NCI-H524 treated with DMSO at 0.1 percent for 48 hours (cell line): ENCODE measurements at regions not wholly inside any gene's neighbourhood (a gene's known extent, or its start where the extent isn't known, plus 50 kb on each side); places are given as distances from the start of the nearest gene placed in this dataset.
"Not testable (repeated sequence)": the region's sequence is repeated elsewhere in the genome, so short reads cannot be mapped to it uniquely, and the experiment has no call there.

Experiments used
- DNase-seq: peaks from one replicate; lab custom pipeline; 2025; lab: John Stamatoyannopoulos, UW

- no peak for DNase-seq
Observed at GRCh38 chr5:68115584-68115983, 100.0 kb upstream of the PIK3R1 start.

DNA sequence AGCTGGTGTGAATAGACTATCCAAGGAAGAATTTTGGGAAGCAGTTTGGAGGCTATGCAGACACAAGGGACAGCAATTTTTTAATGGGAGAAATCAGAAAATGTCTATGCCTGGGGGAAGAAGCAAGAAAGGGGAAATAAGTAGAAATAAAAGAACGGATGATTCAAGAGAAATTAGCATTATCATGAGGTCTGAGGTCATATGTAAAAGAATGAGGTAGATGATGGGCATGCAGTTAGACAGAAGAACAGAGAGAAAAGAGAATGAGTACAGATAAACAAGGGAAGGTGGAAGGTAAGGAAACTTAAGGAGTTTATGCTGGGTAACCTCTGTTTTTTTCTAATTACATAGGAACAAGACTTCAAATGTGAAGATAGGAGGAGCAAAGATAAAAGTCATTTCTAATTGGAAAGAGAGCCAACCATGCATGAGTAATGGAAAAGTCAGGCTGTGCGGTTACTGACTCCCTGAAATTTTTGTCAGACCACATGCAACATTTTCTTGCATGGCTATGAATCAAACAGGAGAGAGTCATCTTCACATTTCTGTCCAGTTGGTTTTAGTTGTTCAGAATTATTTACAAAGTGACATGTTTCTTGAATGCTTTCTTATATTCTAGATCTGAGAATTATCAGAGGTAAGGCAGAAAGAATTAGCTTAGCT, 101.0 kb upstream of the PIK3R1 start:
- no peak for DNase-seq

GRCh38 chr5:68112658-68113057, 102.9 kb upstream of the PIK3R1 start:
- no peak for DNase-seq

DNA sequence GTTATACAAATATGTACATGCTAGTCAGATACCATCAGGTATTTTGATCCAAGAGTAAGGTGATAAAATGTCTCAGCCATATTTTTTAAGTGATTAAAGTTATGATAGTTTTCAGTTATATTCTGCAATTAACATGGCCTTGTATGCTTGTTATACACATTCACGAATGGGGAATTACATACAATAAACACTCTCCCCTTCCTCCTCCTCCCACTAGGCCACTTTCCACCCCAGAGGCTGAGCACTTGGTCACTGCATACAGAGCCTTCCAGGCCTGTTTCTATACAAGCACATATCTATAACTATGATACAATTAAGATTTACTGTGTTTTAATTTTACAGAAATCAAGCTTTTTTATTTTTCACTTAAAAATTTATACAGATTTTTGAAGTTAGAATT, 104.7 kb upstream of the PIK3R1 start:
- no peak for DNase-seq

DNA sequence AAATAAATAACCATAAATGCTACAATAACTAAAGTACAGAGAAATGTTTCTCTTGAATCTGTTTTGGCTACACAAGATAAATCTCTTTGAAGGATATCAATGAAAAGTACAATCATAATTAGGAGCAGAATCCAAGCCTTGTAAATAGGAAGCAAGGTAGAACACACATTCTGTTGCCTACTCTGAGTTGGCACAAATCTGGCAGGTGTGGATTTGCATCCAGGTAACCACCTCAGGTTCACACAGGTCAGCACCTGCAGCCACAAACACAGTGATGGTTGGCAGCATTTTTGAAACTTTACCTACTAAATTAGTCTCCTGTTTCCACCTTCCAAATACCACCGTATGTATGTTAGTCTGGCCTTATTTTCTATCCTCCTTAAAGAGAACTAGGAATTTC, 105.3 kb upstream of the PIK3R1 start:
- DNase-seq = no peak

- not testable (repeated sequence) for DNase-seq
Observed at GRCh38 chr5:68104217-68104616, 111.3 kb upstream of the PIK3R1 start.

- not testable (repeated sequence) for DNase-seq
Observed at GRCh38 chr5:68103297-68103696, 112.3 kb upstream of the PIK3R1 start.

GRCh38 chr5:68099327-68099726, 116.2 kb upstream of the PIK3R1 start:
- no peak for DNase-seq

GRCh38 chr5:68093455-68094159, 121.9 kb upstream of the PIK3R1 start:
- DNase-seq = no peak

GRCh38 chr5:68088302-68088701, 127.3 kb upstream of the PIK3R1 start:
- no peak for DNase-seq

- no peak for DNase-seq
Observed at GRCh38 chr5:68087866-68088265, 127.7 kb upstream of the PIK3R1 start.

DNA sequence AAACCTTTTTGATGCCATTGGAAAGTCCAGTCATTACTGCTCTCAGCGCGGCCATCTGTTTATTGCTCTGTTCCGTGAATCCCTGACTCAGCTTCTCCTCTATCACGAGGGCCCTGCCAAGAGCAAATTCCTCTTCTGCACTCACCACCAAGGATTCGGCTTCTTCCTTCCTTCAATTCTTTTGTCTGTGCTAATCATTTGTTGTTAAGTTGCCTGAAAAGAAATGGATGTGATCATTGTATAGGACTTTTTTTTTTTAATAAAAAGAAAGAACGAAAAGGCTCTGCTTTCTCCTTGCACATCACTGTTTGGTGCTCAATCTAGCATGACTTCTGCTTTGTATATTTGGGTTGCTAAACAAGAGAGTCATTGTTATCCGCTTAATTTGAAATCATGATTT, 128.7 kb upstream of the PIK3R1 start:
- no peak for DNase-seq

DNA sequence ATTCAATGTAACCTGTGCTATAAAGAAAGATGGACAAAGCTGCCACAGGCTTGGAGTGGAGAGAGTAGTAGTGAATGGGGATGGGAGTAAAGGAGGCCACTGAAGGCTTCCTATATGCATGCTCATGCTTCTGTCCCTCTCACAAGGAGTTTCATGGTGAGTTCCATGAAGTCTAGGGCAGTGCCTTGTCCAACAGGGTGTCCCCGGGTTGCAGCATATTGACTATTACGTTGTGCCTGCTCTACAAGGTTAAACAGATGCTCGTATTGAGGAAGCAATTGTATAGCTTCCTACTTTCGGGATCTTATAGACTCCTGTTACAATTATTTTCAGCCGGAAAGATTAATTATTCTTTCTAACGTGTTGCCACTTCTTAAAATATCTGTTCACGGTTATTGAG, 129.1 kb upstream of the PIK3R1 start:
- no peak for DNase-seq

GRCh38 chr5:68084396-68084795, 131.2 kb upstream of the PIK3R1 start:
- no peak for DNase-seq

GRCh38 chr5:68080282-68081050, 135.1 kb upstream of the PIK3R1 start:
- no peak for DNase-seq

DNA sequence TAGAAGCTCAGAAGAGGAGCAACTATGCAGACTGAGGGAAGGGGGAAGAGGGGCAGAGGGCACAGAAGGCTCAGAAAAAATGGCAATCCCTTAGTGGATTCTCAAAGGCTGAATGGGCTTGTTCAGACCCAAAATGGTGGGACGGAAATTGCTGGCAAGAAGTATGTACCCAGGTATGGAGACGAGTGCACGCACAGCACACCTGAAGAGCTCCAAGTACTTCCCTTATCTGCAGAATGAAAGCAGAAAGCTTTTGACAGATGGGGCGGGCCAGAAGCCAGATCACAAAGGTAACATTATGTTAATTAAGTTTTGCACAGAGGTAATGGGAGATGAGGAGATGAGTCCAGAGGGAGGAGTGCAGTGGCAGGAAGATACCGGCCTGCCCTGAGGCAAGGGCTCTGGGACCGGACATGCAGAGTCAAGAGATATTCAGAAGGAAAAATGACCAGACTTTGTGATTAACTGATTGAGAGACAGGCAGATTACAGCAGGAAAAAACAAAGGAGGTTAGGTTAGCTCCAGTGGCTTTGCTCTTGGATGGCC, 138.1 kb upstream of the PIK3R1 start:
- no peak for DNase-seq

DNA sequence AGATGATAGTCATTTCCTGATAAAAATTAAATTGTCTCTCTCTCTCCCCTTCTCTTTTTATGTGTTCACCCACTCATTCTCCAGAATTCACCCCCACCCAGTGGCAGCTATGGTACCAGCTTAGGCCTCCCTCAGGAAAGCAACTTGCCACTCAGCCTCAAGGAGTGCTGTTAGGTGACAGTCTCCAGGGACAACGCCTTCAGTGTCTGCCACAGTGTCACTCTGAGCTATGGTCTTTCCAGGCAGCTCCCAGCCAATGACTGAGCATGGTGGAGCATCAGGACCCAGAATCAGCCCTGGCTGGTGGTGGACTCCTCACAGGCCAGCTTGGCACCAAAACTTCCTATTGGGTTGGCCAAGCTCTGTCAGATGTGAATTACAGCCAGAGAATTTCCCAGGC, 140.9 kb upstream of the PIK3R1 start:
- DNase-seq = no peak

GRCh38 chr5:68074048-68074632, 141.4 kb upstream of the PIK3R1 start:
- DNase-seq = no peak

GRCh38 chr5:68071736-68072135, 143.8 kb upstream of the PIK3R1 start:
- no peak for DNase-seq

DNA sequence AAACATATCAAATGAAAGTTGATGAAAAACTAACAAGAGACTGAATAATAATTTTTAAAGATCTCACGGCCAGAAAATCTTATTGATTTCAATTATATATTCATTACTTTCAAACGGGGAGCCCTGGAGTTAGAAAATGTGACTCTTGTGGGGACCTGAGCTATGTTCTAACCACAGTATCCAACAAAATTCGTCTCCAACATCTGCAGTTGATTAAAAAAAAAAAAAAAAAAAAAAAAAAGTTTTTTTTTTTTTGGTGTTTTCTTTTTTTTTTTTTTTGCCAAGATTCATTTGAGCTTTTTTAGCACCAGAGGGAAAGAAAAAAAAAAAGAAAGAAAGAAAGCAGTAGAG, 144.3 kb upstream of the PIK3R1 start:
- DNase-seq = no peak

DNA sequence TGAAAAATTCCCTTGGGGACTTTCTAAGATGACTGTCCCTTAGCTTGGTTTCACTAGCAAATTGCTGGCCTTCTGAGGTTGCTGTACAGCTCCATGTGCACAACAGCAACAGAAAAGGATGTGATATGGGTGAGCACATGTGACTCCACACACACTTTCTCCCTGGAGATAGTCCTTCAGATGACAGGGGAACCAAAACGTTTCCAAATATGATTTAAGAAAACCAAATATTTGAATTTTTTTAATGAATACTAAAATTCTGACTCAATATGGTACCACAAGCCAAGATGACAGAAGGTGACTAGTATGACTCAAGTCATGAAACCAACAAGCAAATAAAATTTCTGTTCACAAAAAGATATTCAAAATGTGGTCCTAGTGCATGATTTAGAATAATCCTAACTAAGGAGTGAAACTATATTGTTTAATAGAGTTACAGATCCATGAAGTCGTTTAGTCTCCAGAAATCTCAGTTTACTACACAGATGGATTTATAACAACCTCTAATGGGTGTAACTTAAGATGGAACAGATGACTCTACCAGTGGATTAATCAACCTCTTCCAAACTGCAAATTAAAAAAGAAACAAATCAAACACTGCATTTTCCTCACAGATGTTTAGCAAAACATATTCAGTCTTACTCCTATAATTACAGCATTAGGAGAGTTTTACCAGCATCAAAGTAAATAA, 144.8 kb upstream of the PIK3R1 start:
- no peak for DNase-seq
